IMR-90 (cell line): ENCODE measurements at regions not wholly inside any gene's neighbourhood (a gene's known extent, or its start where the extent isn't known, plus 50 kb on each side); places are given as distances from the start of the nearest gene placed in this dataset.

Source experiments
- BHLHE40 ChIP-seq: fragments of 150-350 bp; IDR thresholded peaks from 2 replicates; pipeline ENCODE4 v1.6.1; 2016; ENCODE audit warnings: mild to moderate bottlenecking, low read depth, low read length
- CEBPB ChIP-seq: IDR thresholded peaks from 2 replicates; pipeline ENCODE4 v1.6.1; 2012; ENCODE audit warnings: low read depth, low read length, improper control_type of control experiment
- CTCF ChIP-seq: conservative IDR thresholded peaks from 2 replicates; pipeline ENCODE4 v1.5.1; 2012; ENCODE audit warnings: mild to moderate bottlenecking, low read depth, low read length, improper control_type of control experiment
- FOS ChIP-seq: fragments of 150-350 bp; IDR thresholded peaks from 2 replicates; pipeline ENCODE4 v1.6.1; 2016; ENCODE audit warnings: low read depth, low read length
- MXI1 ChIP-seq: IDR thresholded peaks from 2 replicates; pipeline ENCODE4 v1.6.1; 2012; ENCODE audit warnings: low read depth, mild to moderate bottlenecking, low read length, moderate library complexity, borderline replicate concordance
- POLR2A ChIP-seq: IDR thresholded peaks from 2 replicates; pipeline ENCODE4 v1.6.1; 2012; ENCODE audit warnings: mild to moderate bottlenecking, low read depth, low read length
- RAD21 ChIP-seq: IDR thresholded peaks from 2 replicates; pipeline ENCODE4 v1.6.1; 2012; ENCODE audit warnings: low read length, improper control_type of control experiment
- SMC3 ChIP-seq: fragments of 150-350 bp; IDR thresholded peaks from 2 replicates; pipeline ENCODE4 v1.6.1; 2016; ENCODE audit warnings: low read depth, mild to moderate bottlenecking, antibody characterized with exemption, low read length, moderate library complexity
- USF2 ChIP-seq: fragments of 150-350 bp; IDR thresholded peaks from 2 replicates; pipeline ENCODE4 v1.6.1; 2017; ENCODE audit warnings: mild to moderate bottlenecking, antibody characterized with exemption, low read length, low read depth

- TF ChIP-seq CTCF (no peak), POLR2A (no peak), RAD21 (no peak), MXI1 (no peak), SMC3 (no peak), CEBPB (no peak), BHLHE40 (peak; percentile 57; the same call in 1 of the 2 replicates), FOS (peak; percentile 41; the same call in 1 of the 2 replicates), USF2 (no peak)
Measured at GRCh38 chr11:88398372-88398771, 60.8 kb upstream of the CTSC start.
